ENCODE measurements at regions not wholly inside any gene's neighbourhood (a gene's known extent, or its start where the extent isn't known, plus 50 kb on each side); places are given as distances from the start of the nearest gene placed in this dataset.

DNA sequence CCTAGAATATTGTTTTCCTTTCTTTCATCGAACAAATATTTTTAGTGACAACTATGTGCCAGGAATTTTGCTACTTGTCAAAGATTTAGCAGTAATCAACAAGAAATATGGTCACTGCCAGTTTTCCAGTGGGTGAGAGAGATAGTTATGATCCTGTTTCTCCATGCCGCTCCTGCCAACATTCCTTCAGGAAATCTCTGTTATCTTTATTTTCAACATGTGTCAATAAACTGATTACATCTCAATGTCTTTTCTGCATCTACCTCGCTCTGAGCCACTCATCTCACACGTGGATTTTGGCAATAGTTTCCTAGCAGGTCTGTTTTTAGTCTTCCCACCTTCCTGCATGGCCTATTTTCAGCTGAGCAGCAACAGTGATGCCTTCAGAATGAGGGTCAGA, 650.0 kb upstream of the STXBP6 start:
- no peaks in the 10 kb centered on the region; the same call in 1 of the 2 replicates for H3K9me3 ChIP-seq (ENCODE audit: control insufficient read depth, insufficient read depth, low read length)
- no peaks in the 10 kb centered on the region for H3K79me2 ChIP-seq (ENCODE audit: control insufficient read depth, low read length)
- no peaks in the 10 kb centered on the region for H4K20me1 ChIP-seq (ENCODE audit: control insufficient read depth, insufficient read depth, low read depth, low read length)
- no peaks in the 10 kb centered on the region for H3F3A ChIP-seq (ENCODE audit: control insufficient read depth, insufficient read depth)
- H3K4me3 ChIP-seq (ENCODE audit: low read length) = no peak overlapping the region
- no peak for TF ChIP-seq EZH2phosphoT487 (IDR thresholded peaks at IDR 0.05; ENCODE audit: borderline replicate concordance, low read length)
- TF ChIP-seq, protein P1, sequence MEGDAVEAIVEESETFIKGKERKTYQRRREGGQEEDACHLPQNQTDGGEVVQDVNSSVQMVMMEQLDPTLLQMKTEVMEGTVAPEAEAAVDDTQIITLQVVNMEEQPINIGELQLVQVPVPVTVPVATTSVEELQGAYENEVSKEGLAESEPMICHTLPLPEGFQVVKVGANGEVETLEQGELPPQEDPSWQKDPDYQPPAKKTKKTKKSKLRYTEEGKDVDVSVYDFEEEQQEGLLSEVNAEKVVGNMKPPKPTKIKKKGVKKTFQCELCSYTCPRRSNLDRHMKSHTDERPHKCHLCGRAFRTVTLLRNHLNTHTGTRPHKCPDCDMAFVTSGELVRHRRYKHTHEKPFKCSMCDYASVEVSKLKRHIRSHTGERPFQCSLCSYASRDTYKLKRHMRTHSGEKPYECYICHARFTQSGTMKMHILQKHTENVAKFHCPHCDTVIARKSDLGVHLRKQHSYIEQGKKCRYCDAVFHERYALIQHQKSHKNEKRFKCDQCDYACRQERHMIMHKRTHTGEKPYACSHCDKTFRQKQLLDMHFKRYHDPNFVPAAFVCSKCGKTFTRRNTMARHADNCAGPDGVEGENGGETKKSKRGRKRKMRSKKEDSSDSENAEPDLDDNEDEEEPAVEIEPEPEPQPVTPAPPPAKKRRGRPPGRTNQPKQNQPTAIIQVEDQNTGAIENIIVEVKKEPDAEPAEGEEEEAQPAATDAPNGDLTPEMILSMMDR (IDR thresholded peaks at IDR 0.05; ENCODE audit: low read depth, low read length, poor library complexity, severe bottlenecking) = no peak
- H3K4me2 ChIP-seq (ENCODE audit: low read length) = no peak overlapping the region
- H3K9me2 ChIP-seq (replicated peaks; ENCODE audit: control insufficient read depth, low read length) = no peaks in the 10 kb centered on the region
- no peaks in the 10 kb centered on the region for H3K4me1 ChIP-seq (ENCODE audit: control insufficient read depth, low read length)
- no peak overlapping the region for H3K27ac ChIP-seq (ENCODE audit: low read depth, low read length)
- H3K36me3 ChIP-seq (ENCODE audit: control insufficient read depth, low read length) = no peaks in the 10 kb centered on the region
- H3K27me3 ChIP-seq (ENCODE audit: control insufficient read depth, low read length) = no peaks in the 10 kb centered on the region

DNA sequence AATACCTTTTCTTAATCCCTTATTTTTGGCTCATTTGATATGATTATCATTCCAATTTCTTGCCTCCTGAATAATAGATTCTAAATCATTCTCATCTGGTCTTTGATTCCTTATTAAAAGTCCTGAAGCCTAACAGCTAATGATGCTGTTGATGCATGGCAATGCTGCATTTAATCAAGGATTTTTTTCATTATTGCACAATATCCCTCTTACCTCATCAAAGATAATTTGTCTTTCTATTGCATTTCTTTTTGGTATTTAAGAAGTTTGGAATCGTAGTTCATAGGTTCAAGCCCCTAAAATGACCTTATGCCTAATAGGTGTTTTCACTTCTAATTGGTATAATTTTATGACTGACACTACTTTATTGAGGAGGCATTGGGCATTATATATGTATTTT, 648.2 kb upstream of the STXBP6 start:
- no peaks in the 10 kb centered on the region for H3F3A ChIP-seq (ENCODE audit: control insufficient read depth, insufficient read depth)
- H4K20me1 ChIP-seq (ENCODE audit: control insufficient read depth, insufficient read depth, low read depth, low read length) = no peaks in the 10 kb centered on the region
- no peaks in the 10 kb centered on the region; the same call in 1 of the 2 replicates for H3K9me3 ChIP-seq (ENCODE audit: control insufficient read depth, insufficient read depth, low read length)
- H3K27me3 ChIP-seq (ENCODE audit: control insufficient read depth, low read length) = no peaks in the 10 kb centered on the region
- no peak for TF ChIP-seq EZH2phosphoT487 (IDR thresholded peaks at IDR 0.05; ENCODE audit: borderline replicate concordance, low read length)
- TF ChIP-seq, protein P1 (IDR thresholded peaks at IDR 0.05; ENCODE audit: low read depth, low read length, poor library complexity, severe bottlenecking) = no peak
- no peaks in the 10 kb centered on the region for H3K9me2 ChIP-seq (replicated peaks; ENCODE audit: control insufficient read depth, low read length)
- H3K4me3 ChIP-seq (ENCODE audit: low read length) = no peak overlapping the region
- H3K4me2 ChIP-seq (ENCODE audit: low read length) = no peak overlapping the region
- H3K27ac ChIP-seq (ENCODE audit: low read depth, low read length) = no peak overlapping the region
- no peaks in the 10 kb centered on the region for H3K4me1 ChIP-seq (ENCODE audit: control insufficient read depth, low read length)
- no peaks in the 10 kb centered on the region for H3K36me3 ChIP-seq (ENCODE audit: control insufficient read depth, low read length)
- no peaks in the 10 kb centered on the region for H3K79me2 ChIP-seq (ENCODE audit: control insufficient read depth, low read length)

DNA sequence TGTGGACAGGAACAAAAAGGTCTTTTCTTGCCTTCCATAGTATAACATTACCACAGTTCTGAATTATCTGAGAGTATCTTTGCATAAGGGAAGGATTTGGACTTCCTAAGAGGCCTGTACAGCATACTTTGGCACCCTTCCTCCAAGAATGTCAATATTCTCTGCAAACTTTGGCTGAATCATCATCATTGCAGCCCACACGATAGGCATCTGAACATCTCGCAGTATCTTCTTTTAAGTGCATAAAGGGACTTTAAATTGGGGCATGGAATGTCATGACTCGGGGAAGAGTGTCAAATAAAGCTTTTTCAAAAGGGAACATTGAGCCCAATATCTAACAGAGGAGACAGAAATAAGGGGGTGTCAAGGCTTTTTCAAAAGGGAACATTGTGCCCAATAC, 646.2 kb upstream of the STXBP6 start:
- TF ChIP-seq, protein P1 (IDR thresholded peaks at IDR 0.05; ENCODE audit: low read depth, low read length, poor library complexity, severe bottlenecking) = no peak
- TF ChIP-seq EZH2phosphoT487 (IDR thresholded peaks at IDR 0.05; ENCODE audit: borderline replicate concordance, low read length) = no peak
- no peaks in the 10 kb centered on the region for H4K20me1 ChIP-seq (ENCODE audit: control insufficient read depth, insufficient read depth, low read depth, low read length)

DNA sequence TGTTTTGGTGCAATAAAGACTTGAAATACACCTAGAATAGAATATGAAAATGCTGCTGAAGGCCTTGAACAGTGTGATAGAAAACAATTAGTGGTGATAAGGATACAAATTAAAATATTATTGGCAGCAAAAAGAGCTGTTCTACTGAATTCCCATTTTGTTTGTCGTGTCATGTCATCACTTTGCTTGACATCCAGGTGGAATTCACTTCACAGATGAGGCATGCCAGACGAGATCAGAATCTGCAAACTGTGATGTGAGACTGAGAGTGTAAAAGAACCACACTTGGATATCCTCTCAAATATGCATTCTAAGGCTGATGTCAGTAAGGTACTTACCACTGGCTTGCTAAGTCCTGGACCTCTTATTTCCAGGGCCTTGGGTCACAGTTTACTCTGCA, 635.1 kb upstream of the STXBP6 start:
- H3F3A ChIP-seq (ENCODE audit: control insufficient read depth, insufficient read depth) = no peaks in the 10 kb centered on the region
- no peaks in the 10 kb centered on the region for H3K36me3 ChIP-seq (ENCODE audit: control insufficient read depth, low read length)
- H3K27me3 ChIP-seq (ENCODE audit: control insufficient read depth, low read length) = no peaks in the 10 kb centered on the region
- H3K4me3 ChIP-seq (ENCODE audit: low read length) = no peak overlapping the region
- H3K79me2 ChIP-seq (ENCODE audit: control insufficient read depth, low read length) = no peaks in the 10 kb centered on the region
- no peak for TF ChIP-seq EZH2phosphoT487 (IDR thresholded peaks at IDR 0.05; ENCODE audit: borderline replicate concordance, low read length)
- TF ChIP-seq, protein P1 (IDR thresholded peaks at IDR 0.05; ENCODE audit: low read depth, low read length, poor library complexity, severe bottlenecking) = no peak
- H4K20me1 ChIP-seq (ENCODE audit: control insufficient read depth, insufficient read depth, low read depth, low read length) = no peaks in the 10 kb centered on the region
- H3K9me2 ChIP-seq (replicated peaks; ENCODE audit: control insufficient read depth, low read length) = no peaks in the 10 kb centered on the region
- H3K4me2 ChIP-seq (ENCODE audit: low read length) = no peak overlapping the region
- H3K27ac ChIP-seq (ENCODE audit: low read depth, low read length) = no peak overlapping the region
- H3K4me1 ChIP-seq (ENCODE audit: control insufficient read depth, low read length) = no peaks in the 10 kb centered on the region
- H3K9me3 ChIP-seq (ENCODE audit: control insufficient read depth, insufficient read depth, low read length) = no peaks in the 10 kb centered on the region

More for the DNA sequence above, 646.2 kb upstream of the STXBP6 start:
- H3F3A ChIP-seq (ENCODE audit: control insufficient read depth, insufficient read depth) = no peaks in the 10 kb centered on the region
- H3K9me3 ChIP-seq (ENCODE audit: control insufficient read depth, insufficient read depth, low read length) = no peaks in the 10 kb centered on the region
- no peak overlapping the region for H3K4me2 ChIP-seq (ENCODE audit: low read length)
- H3K36me3 ChIP-seq (ENCODE audit: control insufficient read depth, low read length) = no peaks in the 10 kb centered on the region
- H3K27me3 ChIP-seq (ENCODE audit: control insufficient read depth, low read length) = no peaks in the 10 kb centered on the region
- H3K27ac ChIP-seq (ENCODE audit: low read depth, low read length) = no peak overlapping the region
- H3K9me2 ChIP-seq (replicated peaks; ENCODE audit: control insufficient read depth, low read length) = no peaks in the 10 kb centered on the region
- H3K4me1 ChIP-seq (ENCODE audit: control insufficient read depth, low read length) = no peaks in the 10 kb centered on the region
- no peak overlapping the region for H3K4me3 ChIP-seq (ENCODE audit: low read length)
- no peaks in the 10 kb centered on the region for H3K79me2 ChIP-seq (ENCODE audit: control insufficient read depth, low read length)
